T-helper 2 cell treated with Interferon-gamma antibody and Interleukin-4, amounts not matched to agents 100 ng/mL and 5 ng/mL, for 36 hours (primary cell): ENCODE measurements at regions not wholly inside any gene's neighbourhood (a gene's known extent, or its start where the extent isn't known, plus 50 kb on each side); places are given as distances from the start of the nearest gene placed in this dataset.

Experiments used
- intact Hi-C: fragments of 100-400 bp; cut with micrococcal nuclease; formaldehyde crosslinking; loops from one replicate; pipeline ENCODE4 v1.15.1; 2023

GRCh38 chr17:79473876-79474440, 136.9 kb downstream of the RBFOX3 start:
- intact Hi-C loops: no loop called here

- intact Hi-C loops: no loop called here
Measured at GRCh38 chr17:79473111-79473875, 137.6 kb downstream of the RBFOX3 start.

DNA sequence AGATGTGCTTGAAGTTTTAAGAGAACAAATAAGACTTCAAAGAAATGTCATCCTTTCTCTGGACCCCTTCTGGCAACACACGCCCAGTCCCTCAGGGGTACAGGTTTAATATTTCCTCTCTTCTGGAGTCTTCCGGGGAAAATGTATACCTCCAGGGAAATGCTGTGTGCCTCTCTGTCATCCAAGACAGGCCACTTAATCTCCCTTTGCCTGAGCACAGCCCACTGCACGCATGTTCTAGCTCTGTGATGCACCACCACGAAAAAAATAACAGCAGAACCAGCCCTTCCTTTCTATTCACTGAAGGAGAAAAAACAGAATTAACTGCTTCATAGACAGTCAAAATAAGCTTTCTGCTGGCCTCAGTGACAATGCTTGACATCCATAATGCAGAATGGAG, 140.1 kb downstream of the RBFOX3 start:
- intact Hi-C loops: no loop called here

- intact Hi-C loops: no loop called here
Measured at GRCh38 chr17:79469646-79470045, 141.2 kb downstream of the RBFOX3 start.

- intact Hi-C loops: no loop called here
Measured at GRCh38 chr17:79468183-79468944, 142.5 kb downstream of the RBFOX3 start.

DNA sequence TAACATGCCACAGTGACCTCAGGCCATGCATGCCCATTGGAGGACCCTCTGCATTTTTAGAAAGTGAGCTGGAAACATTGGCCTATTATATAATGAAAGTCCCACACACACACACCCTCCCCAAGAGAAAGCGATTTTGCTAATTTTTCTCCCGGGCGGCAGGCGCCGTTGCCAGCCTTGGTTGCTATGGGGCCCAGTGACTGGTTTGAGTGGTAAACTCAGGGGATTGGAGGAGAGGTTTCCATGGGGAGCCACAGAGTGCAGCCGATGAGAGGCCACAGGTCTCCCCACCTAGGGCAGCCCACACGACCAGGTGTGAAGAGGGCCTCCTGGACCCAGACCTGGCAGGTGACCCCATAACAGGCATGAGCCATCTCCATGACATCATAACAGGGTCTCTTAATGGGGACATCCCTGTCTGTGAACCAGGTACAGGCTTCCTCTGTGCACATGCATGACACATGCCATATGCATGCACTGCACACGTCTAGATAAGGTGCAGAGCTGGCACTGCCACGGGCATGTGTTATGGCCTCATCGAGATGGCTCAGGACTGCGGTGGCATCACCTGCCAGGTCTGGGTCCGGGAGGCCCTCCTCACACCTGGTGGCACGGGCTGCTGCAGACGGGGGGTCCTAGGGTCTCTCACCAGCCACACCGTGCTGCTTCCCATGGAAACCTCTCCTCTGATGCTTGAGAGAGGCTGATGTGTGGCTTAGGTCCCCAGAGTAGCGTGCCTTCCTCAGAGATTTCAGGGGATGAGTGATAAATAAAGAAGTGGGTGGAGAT, 144.1 kb downstream of the RBFOX3 start:
- intact Hi-C loops: no loop called here

- intact Hi-C loops: no loop called here
Measured at GRCh38 chr17:79465681-79466025, 145.2 kb downstream of the RBFOX3 start.

GRCh38 chr17:79465011-79465680, 145.7 kb downstream of the RBFOX3 start:
- intact Hi-C loops: no loop called here

DNA sequence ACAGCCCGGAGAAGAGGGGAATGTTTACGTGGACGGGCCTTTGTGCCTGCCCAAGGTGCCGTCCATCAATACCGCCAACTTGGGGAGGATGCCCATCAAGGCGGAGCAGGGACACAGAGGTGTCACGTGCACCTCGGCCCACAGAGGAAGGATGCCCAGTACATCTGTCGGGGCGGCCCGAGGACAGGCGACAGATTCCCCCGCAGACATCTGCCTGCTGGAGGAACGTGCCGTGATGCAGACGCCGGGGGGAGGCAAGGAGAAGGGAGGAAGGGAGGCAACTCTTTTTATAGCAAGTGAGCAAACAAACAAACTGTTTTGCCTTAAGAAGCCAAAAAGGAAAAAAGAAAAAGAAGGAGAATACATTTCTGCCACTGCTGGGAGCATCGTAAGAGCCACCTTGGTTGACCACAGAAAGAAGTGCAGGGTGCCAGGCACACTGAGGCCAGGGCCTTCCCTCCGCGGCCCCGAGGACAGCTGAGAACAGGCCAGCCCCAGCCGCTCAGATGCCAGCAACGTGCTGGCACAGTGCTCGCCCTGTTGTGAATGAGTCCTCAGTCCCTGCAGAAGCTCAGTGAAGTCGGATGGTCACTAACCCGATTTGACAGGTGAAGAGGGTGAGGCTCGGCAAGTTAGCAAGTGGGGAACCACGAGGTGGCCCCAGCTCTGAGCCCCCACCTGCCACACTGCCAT, 146.4 kb downstream of the RBFOX3 start:
- intact Hi-C loops: no loop called here

- intact Hi-C loops: no loop called here
Measured at GRCh38 chr17:79463421-79464317, 147.2 kb downstream of the RBFOX3 start.

DNA sequence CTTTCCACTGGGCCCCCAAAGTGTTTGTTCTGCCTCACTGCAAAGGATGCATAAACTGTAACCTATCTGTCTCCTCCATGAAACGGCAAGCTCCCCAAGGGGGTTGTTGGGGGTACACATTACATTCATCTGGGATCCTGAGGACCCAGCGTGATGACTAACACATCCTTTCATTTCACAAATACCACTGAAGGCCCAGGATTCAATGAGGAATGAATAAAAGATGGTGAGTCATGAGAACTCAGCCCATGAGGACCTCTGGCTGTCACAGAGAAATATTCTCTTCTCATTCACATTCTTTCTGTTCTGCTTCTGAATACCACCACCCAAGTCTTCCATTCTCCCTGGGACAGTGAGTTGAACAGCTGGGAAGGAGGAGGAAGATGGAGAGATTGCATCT, 149.8 kb downstream of the RBFOX3 start:
- intact Hi-C loops: no loop called here

DNA sequence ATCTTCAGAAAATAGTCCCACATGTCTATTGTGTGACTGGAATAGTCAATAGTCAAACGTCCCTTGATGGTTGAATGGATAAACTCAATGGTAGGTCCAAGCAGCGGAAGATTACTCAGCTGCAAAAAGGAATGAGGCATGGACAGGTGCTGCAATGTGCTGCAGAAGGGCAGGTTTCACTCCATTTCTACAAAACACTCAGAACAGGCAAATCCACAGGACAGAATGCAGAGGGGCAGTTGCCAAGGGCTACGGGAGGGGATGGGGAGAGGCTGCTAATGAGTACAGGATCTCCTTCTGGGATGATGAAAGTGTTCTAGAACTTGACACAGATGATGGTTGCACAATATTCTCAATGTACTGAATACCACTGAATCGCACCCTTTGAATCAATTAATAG, 151.0 kb downstream of the RBFOX3 start:
- intact Hi-C loops: no loop called here

GRCh38 chr17:79459003-79459655, 151.7 kb downstream of the RBFOX3 start:
- intact Hi-C loops: no loop called here

DNA sequence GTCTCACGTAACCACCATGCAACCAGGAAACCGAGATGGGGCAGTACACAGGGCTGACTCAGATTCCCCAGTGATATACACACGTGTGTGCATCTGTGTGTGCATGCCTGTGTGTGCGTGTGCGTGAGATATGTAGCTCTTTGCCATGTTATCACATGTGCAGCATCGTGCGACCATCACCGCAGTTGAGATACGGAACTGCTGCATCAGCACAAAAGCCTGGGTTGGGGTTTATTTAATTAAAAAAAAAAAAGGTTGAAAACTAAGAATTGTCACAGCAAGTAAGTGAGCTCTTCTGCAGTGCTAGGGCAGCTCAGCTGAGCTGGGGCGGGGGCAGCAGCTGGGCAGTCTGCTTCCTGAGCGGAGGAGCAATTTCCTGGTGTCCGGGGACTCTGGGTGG, 152.5 kb downstream of the RBFOX3 start:
- intact Hi-C loops: no loop called here

DNA sequence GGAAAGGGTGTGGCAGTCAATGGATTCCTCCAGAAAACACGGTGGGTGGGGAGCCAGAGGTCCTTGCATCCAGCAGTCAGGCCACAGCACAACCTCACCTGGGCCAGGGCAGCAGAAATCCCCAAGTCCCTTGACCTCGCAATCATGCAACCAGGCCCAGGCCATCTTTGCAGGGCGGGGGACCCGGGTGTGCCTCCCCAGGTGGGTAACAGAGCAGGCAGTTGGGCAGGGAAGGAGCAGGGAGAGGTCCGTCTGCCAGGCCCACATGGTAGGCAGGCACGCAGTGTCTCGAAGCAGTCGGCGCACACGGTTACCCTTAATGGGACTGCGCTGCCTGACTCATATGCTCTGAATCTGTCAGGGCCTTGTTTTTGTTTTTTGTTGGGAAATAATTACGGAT, 153.0 kb downstream of the RBFOX3 start:
- intact Hi-C loops: no loop called here

- intact Hi-C loops: no loop called here
Measured at GRCh38 chr17:79457376-79457775, 153.5 kb downstream of the RBFOX3 start.

GRCh38 chr17:79455636-79456035, 155.2 kb downstream of the RBFOX3 start:
- intact Hi-C loops: no loop called here

DNA sequence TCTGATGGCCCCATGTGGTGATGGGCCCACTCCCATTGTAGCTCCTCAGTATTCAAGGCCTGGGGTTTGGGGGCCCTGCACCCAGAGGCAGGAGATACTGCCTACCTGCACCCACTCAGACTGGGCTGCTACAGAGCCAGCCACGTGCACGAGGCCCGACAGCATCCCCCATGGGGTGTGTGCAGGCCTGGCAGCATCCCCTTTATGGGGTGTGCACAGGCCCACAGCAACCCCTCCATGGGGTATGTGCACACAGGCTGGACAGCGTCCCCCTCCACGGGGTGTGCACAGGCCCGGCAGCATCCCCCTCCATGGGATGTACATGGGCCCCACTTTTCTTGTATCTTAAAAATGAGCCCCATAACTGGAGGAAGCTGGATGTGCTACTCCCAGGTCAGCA, 156.0 kb downstream of the RBFOX3 start:
- intact Hi-C loops: no loop called here

DNA sequence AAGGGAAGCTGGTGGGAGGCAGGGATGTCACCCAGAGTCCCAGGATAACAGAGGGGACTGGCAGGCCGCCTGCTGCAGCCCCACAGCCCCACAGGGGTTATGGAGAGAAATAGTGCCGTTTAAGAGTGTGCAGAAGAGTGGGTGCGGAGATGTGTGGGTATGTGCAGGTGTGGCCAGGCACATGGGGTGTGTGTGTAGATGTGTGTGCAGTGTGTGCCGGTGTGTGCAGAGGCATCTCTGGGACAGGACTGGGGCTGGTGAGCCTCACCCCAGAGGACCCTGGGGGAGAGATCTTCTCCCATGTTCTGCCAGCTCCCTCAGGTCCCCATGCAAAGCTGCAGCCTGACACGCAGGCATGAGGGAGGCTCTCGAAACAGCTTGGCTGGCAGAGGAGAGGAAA, 157.4 kb downstream of the RBFOX3 start:
- intact Hi-C loops: no loop called here
